Thoracic aorta (tissue), 2 donors: ENCODE measurements at regions not wholly inside any gene's neighbourhood (a gene's known extent, or its start where the extent isn't known, plus 50 kb on each side); places are given as distances from the start of the nearest gene placed in this dataset.

Experiments used
- ATAC-seq: fragments of 150-250 bp; one replicate; pipeline ENCODE4 v1.8.0; 2017; ENCODE audit warnings: low read depth; ENCODE audit not compliant: insufficient number of reproducible peaks, low FRiP score
- DNase-seq: peaks from one replicate; pipeline ENCODE4 v3.0.0-alpha.2; 2020; ENCODE audit warnings: low spot score
- H3K27ac ChIP-seq, 2 donors: fragments of 200-600 bp; sonication (generic); 1 replicate in 1 of 2; 2 replicates in 1 of 2; pipeline ENCODE4 v1.5.1; 2016; ENCODE audit warnings: mild to moderate bottlenecking in 2 of 2, moderate library complexity in 2 of 2
- H3K27me3 ChIP-seq: fragments of 200-600 bp; sonication (generic); replicated peaks from 2 replicates; pipeline ENCODE4 v1.6.0; 2016; ENCODE audit warnings: mild to moderate bottlenecking; ENCODE audit not compliant: insufficient read depth
- H3K36me3 ChIP-seq: fragments of 200-600 bp; sonication (generic); one replicate; pipeline ENCODE4 v1.5.1; 2016
- H3K4me1 ChIP-seq, 2 donors: fragments of 200-600 bp; sonication (generic); 1 replicate in 1 of 2; 2 replicates in 1 of 2; pipeline versions ENCODE4 v1.5.1 to v1.6.0; 2016; ENCODE audit warnings: low read depth in 2 of 2, mild to moderate bottlenecking in 1 of 2; ENCODE audit not compliant: control insufficient read depth in 1 of 2
- H3K4me3 ChIP-seq: fragments of 200-600 bp; sonication (generic); 2 replicates; pipeline ENCODE4 v1.5.1; 2016; ENCODE audit warnings: mild to moderate bottlenecking
- H3K9me3 ChIP-seq: fragments of 200-600 bp; sonication (generic); 2 replicates; pipeline ENCODE4 v1.5.1; 2016
- CTCF ChIP-seq: fragments of 200-600 bp; sonication (generic); IDR thresholded peaks from one replicate; pipeline ENCODE4 v1.5.1; 2019; ENCODE audit warnings: antibody characterized with exemption

- DNase-seq (no peak), ATAC-seq (no peak)
- Histone ChIP-seq H3K27me3 (no peaks in the 10 kb centered on the region), H3K9me3 (no peaks in the 10 kb centered on the region), H3K36me3 (no peaks in the 10 kb centered on the region), H3K4me1 (no peaks in the 10 kb centered on the region), H3K27ac (no peak overlapping the region), H3K4me3 (no peak overlapping the region)
- TF ChIP-seq CTCF, result no peak
These were observed 1144.6 kb upstream of the CDH2 start for GRCh38 chr18:29321561-29321960.

GRCh38 chr18:29313312-29313711, 1136.4 kb upstream of the CDH2 start:
- Histone ChIP-seq H3K27me3 (no peaks in the 10 kb centered on the region), H3K9me3 (no peaks in the 10 kb centered on the region), H3K4me3 (no peak overlapping the region), H3K4me1 (no peaks in the 10 kb centered on the region), H3K36me3 (no peaks in the 10 kb centered on the region), H3K27ac (no peak overlapping the region)
- DNase-seq (no peak), ATAC-seq (no peak)
- TF ChIP-seq CTCF, result no peak

- no peak for TF ChIP-seq CTCF
These were observed 1134.7 kb upstream of the CDH2 start for GRCh38 chr18:29311580-29311979.

GRCh38 chr18:29309366-29309765, 1132.4 kb upstream of the CDH2 start:
- H3K4me1 ChIP-seq, result no peaks in the 10 kb centered on the region
- DNase-seq (no peak), ATAC-seq (no peak)
- H3K36me3 ChIP-seq, result no peaks in the 10 kb centered on the region
- no peaks in the 10 kb centered on the region for H3K27me3 ChIP-seq
- no peaks in the 10 kb centered on the region for H3K9me3 ChIP-seq
- TF ChIP-seq CTCF, result no peak
- no peak overlapping the region for H3K4me3 ChIP-seq
- no peak overlapping the region for H3K27ac ChIP-seq

More at GRCh38 chr18:29311580-29311979, 1134.7 kb upstream of the CDH2 start:
- H3K4me1 ChIP-seq, result no peaks in the 10 kb centered on the region
- ATAC-seq (no peak), DNase-seq (no peak)
- no peaks in the 10 kb centered on the region for H3K27me3 ChIP-seq
- H3K27ac ChIP-seq, result no peak overlapping the region
- H3K36me3 ChIP-seq, result no peaks in the 10 kb centered on the region
- H3K4me3 ChIP-seq, result no peak overlapping the region
- H3K9me3 ChIP-seq, result no peaks in the 10 kb centered on the region

GRCh38 chr18:29307982-29308381, 1131.1 kb upstream of the CDH2 start:
- no peak for DNase-seq
- Histone ChIP-seq H3K27me3 (no peaks in the 10 kb centered on the region), H3K9me3 (no peaks in the 10 kb centered on the region), H3K36me3 (no peaks in the 10 kb centered on the region), H3K27ac (no peak overlapping the region), H3K4me1 (no peaks in the 10 kb centered on the region), H3K4me3 (no peak overlapping the region)
- ATAC-seq, result no peak
- TF ChIP-seq CTCF, result no peak
